Heart left ventricle (tissue), 16 donors: ENCODE measurements at regions not wholly inside any gene's neighbourhood (a gene's known extent, or its start where the extent isn't known, plus 50 kb on each side); places are given as distances from the start of the nearest gene placed in this dataset.

Experiments
- ATAC-seq, 4 donors: fragments of 200-7000 bp; cut with Tn5 transposase; one replicate each; pipeline ENCODE4 v1.9.1; 2020 to 2022; ENCODE audit warnings: moderate library complexity in 4 of 4, mild to moderate bottlenecking in 3 of 4, moderate number of reproducible peaks in 1 of 4
- DNase-seq, 5 donors: peaks; one replicate each; pipeline ENCODE4 v3.0.0-alpha.2; 2020
- H3K27ac ChIP-seq, 12 donors: fragments of 200-600 bp; sonication (generic) in 4 of 12; one replicate each; pipeline versions ENCODE4 v1.5.0 to v1.8.0; 2016 to 2022; ENCODE audit warnings: mild to moderate bottlenecking in 2 of 12
- H3K27me3 ChIP-seq, 9 donors: fragments of 200-600 bp; sonication (generic) in 2 of 9; one replicate each; pipeline versions ENCODE4 v1.5.1 to v1.8.0; 2016 to 2022; ENCODE audit warnings: mild to moderate bottlenecking in 3 of 9
- H3K36me3 ChIP-seq, 9 donors: fragments of 200-600 bp; sonication (generic) in 2 of 9; one replicate each; pipeline versions ENCODE4 v1.5.0 to v1.8.0; 2018 to 2022; ENCODE audit warnings: mild to moderate bottlenecking in 2 of 9
- H3K4me1 ChIP-seq, 12 donors: fragments of 200-600 bp; sonication (generic) in 4 of 12; one replicate each; pipeline versions ENCODE4 v1.5.0 to v1.8.0; 2016 to 2022; ENCODE audit warnings: mild to moderate bottlenecking in 3 of 12
- H3K4me3 ChIP-seq, 12 donors: fragments of 200-600 bp; sonication (generic) in 4 of 12; one replicate each; pipeline versions ENCODE4 v1.5.0 to v1.8.0; 2017 to 2022; ENCODE audit warnings: mild to moderate bottlenecking in 9 of 12, moderate library complexity in 4 of 12
- H3K9me3 ChIP-seq, 12 donors: fragments of 200-600 bp; sonication (generic) in 4 of 12; one replicate each; pipeline versions ENCODE4 v1.5.0 to v1.8.0; 2016 to 2022; ENCODE audit warnings: mild to moderate bottlenecking in 1 of 12
- POLR2A ChIP-seq, 2 donors: fragments of 450-650 bp; IDR thresholded peaks; one replicate each; pipeline ENCODE4 v1.6.1; 2017; ENCODE audit warnings: antibody characterized with exemption in 2 of 2, mild to moderate bottlenecking in 2 of 2, moderate library complexity in 2 of 2
- WGBS, 4 donors: extraction: QIAGEN DNeasy Blood & Tissue Kit in 2 of 4; methylation state at CpG; one replicate each; pipeline versions ENCODE4 v1.1.5 to v1.1.7; 2013 to 2018; 5-methylcytosine and 5-hydroxymethylcytosine counted together
- intact Hi-C, 10 donors: fragments of 100-400 bp; cut with DNase I; formaldehyde crosslinking; loops; one replicate each; pipeline versions ENCODE4 v1.11.1 to v1.14.2; 2022
- TF ChIP-seq, protein P1 (sequence below), 12 donors: fragments of 200-600 bp; sonication (generic) in 4 of 12; IDR thresholded peaks; one replicate each; pipeline versions ENCODE4 v1.5.0 to v1.8.0; 2018 to 2022; ENCODE audit warnings: antibody characterized with exemption in 12 of 12, mild to moderate bottlenecking in 5 of 12
- donor health status: ischemic (EF 13 %, LVEDD 7.1; RV severe dilation, severe dysfunction).
- donor health status: healthy with polysubstance abuse.
- donor health status: DM: no; HTN: yes; CAD: no.
- donor health status: DM: no; HTN: no; CAD: no.
- donor health status: ischemic (EF 25% LVEDD 6.9; RV normal size, moderate dysfunction).
- donor health status: ischemic (EF 25% LVEDD 5.7; RV mildly dilated, moderate dysfunction).
- donor health status: healthy.
- donor health status: DM: yes; HTN: yes; CAD: no.
- donor health status: ischemic (EF 35%, LVEDD 5.7; RV mildly dilated, moderate dysfunction).
- donor health status: nonischemic (EF 11% LVEDD 7.7; RV severe dilation, severe dysfunction).
- donor health status: DM: yes; HTN: yes; CAD: no.
- donor health status: PGD.
- donor health status: ischemic (EF 29% LVEDD 5.4; RV normal size, mild dysfunction).
- donor health status: nonischemic (EF 23%, LVEDD 6.1; RV moderate dilation, normal function).

DNA sequence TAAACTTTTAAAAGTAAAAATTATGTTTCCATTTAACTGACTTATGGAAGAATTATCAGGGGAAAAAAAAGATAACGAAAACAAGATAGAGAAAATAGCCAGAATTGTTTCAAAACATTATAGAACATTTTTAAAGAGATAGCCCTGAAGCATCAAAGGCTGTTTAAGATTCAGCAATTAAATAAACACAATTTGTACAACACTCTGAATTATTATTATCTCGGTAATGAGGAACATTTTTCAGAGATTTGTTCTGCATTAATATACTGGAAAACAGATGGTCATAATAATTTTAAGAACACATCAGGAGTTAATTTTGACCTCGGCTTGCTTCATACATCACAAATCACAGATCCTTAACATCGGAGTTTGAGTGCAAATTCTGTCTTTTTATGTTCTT is 643.8 kb downstream of the SORCS1 start:
- intact Hi-C loops = no loop called here
- ATAC-seq (no peak), DNase-seq (no peak)
- Histone ChIP-seq H3K27me3 (no peaks in the 10 kb centered on the region), H3K4me3 (no peak overlapping the region), H3K36me3 (no peaks in the 10 kb centered on the region), H3K9me3 (no peaks in the 10 kb centered on the region), H3K27ac (no peak overlapping the region), H3K4me1 (peaks cover 0 to 14% (median 0%) of the 10 kb centered on the region in 12 donors)
- 65 to 78% (median 73%) methylated on average over 4 of the region's 4 CpGs for WGBS, 4 donors
- TF ChIP-seq POLR2A (IDR thresholded peaks at IDR 0.05) = no peak
- TF ChIP-seq, protein P1, sequence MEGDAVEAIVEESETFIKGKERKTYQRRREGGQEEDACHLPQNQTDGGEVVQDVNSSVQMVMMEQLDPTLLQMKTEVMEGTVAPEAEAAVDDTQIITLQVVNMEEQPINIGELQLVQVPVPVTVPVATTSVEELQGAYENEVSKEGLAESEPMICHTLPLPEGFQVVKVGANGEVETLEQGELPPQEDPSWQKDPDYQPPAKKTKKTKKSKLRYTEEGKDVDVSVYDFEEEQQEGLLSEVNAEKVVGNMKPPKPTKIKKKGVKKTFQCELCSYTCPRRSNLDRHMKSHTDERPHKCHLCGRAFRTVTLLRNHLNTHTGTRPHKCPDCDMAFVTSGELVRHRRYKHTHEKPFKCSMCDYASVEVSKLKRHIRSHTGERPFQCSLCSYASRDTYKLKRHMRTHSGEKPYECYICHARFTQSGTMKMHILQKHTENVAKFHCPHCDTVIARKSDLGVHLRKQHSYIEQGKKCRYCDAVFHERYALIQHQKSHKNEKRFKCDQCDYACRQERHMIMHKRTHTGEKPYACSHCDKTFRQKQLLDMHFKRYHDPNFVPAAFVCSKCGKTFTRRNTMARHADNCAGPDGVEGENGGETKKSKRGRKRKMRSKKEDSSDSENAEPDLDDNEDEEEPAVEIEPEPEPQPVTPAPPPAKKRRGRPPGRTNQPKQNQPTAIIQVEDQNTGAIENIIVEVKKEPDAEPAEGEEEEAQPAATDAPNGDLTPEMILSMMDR (IDR thresholded peaks at IDR 0.05) = no peak

DNA sequence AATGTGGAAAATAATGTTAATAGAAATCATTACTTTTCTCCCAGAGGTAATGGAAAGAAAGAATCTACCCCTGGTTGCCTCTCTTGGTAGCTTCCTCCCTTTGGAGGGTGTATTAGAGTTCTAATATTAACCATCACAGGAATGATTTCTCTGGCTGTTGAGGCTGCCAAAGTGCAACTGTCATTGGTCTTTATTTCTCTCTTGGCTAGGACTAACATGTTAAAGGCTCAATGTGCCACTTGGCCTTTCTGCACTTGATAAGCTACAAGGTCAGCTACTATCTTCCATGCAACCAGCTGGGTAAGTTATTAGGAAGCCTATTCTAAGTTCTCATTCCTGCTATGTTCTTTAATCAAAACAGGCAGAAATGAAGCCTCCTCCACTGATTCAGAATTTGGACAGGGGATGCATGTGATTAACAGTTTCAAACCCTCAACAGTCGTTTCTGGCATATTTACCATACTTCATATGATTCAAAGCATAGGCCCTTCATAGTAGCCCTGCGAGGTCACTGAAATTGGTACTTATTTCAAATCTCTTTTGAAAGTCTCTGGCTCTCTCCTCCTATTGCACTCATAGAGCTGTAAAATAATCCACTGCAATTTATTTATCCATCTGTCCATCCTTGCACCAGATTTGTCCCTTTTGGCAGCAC is 645.0 kb downstream of the SORCS1 start:
- ATAC-seq (peak; percentile 73 to 95 (median 85)), DNase-seq (peak in 2 of 5 donors; percentile 15 to 33)
- H3K4me3 ChIP-seq = no peak overlapping the region
- H3K27me3 ChIP-seq = no peaks in the 10 kb centered on the region
- WGBS, 4 donors = 38 to 51% (median 44%) methylated on average over 2 of the region's 2 CpGs
- H3K9me3 ChIP-seq = no peaks in the 10 kb centered on the region
- no peaks in the 10 kb centered on the region for H3K36me3 ChIP-seq
- TF ChIP-seq POLR2A (IDR thresholded peaks at IDR 0.05) = no peak
- TF ChIP-seq, protein P1 (IDR thresholded peaks at IDR 0.05) = no peak
- H3K4me1 ChIP-seq = peaks cover 0 to 14% (median 0%) of the 10 kb centered on the region in 12 donors
- H3K27ac ChIP-seq = peak overlapping the region in 2 of 12 donors; percentile 31 to 64
- intact Hi-C loops = no loop called here

DNA sequence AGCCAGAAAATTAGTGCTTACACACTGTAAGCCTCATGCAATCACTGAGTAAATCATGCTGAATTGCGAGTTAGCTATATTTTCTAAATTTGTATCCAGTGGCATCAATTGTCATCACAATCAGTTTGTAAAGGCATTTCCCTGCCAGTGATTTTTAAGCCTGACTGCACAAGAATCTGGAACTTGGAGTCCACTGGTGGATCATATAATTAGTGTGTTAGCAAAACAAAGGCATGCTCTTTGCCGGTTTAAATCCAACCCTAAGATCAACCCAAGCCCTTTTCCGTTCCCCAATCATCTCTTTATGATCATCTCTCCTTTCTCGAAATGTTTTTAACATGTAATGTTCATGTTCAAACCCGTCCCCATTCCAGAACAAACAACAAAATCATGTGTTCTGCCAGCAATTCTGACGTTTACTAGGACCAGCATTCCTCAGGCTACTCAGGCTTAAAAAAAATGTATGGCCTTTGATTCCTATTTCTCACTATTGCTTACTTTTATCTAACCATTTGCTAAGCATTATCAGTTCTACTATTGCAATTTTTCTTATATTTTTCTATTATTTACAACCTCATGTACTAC is 649.2 kb downstream of the SORCS1 start:
- no peak for TF ChIP-seq POLR2A (IDR thresholded peaks at IDR 0.05)
- TF ChIP-seq, protein P1 (IDR thresholded peaks at IDR 0.05) = no peak
- ATAC-seq = no peak
- WGBS, 4 donors = 59 to 72% (median 62%) methylated on average over 6 of the region's 6 CpGs
- H3K4me1 ChIP-seq = peaks cover 0 to 20% (median 0%) of the 10 kb centered on the region in 12 donors
- no peaks in the 10 kb centered on the region for H3K36me3 ChIP-seq
- no peaks in the 10 kb centered on the region for H3K27me3 ChIP-seq
- H3K27ac ChIP-seq = no peak overlapping the region
- peaks cover 0 to under 1% (median 0%) of the 10 kb centered on the region in 12 donors for H3K9me3 ChIP-seq
- intact Hi-C loops = no loop called here
- H3K4me3 ChIP-seq = no peak overlapping the region
- no peak for DNase-seq

DNA sequence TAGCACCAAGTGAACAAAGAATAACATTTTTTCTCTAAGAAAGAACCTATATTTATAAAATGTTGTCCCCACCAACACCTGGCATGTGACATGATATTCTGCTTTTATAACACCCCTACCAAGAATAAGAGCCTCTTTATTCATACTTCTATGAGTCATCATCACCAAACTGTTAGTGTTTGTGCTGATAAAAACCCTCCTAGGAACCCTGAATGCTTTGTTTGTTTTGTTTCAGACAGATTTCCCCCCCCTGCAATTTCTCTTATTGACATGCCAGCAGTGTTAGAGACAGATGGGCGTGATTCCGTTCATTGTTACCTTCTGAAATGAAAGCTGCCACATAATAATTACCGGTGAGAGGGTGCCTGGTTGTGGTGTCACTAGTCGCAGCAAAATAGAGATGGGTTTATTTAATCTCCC is 651.1 kb downstream of the SORCS1 start:
- H3K4me3 ChIP-seq = no peak overlapping the region
- 18 to 54% (median 45%) methylated on average over 4 of the region's 4 CpGs for WGBS, 4 donors
- no peak for ATAC-seq
- DNase-seq = no peak
- intact Hi-C loops = no loop called here
- TF ChIP-seq POLR2A (IDR thresholded peaks at IDR 0.05) = no peak
- TF ChIP-seq, protein P1 (IDR thresholded peaks at IDR 0.05) = no peak
- no peak overlapping the region for H3K27ac ChIP-seq
- no peaks in the 10 kb centered on the region for H3K27me3 ChIP-seq
- H3K36me3 ChIP-seq = no peaks in the 10 kb centered on the region
- peaks cover 0 to 3% (median 0%) of the 10 kb centered on the region in 12 donors for H3K9me3 ChIP-seq
- H3K4me1 ChIP-seq = peaks cover 0 to 14% (median 0%) of the 10 kb centered on the region in 12 donors
